Mesendoderm (in vitro differentiated cells): ENCODE measurements at regions not wholly inside any gene's neighbourhood (a gene's known extent, or its start where the extent isn't known, plus 50 kb on each side); places are given as distances from the start of the nearest gene placed in this dataset.
"Not testable (repeated sequence)": the region's sequence is repeated elsewhere in the genome, so short reads cannot be mapped to it uniquely, and the experiment has no call there.

Source experiments
- DNase-seq: peaks from one replicate; pipeline ENCODE4 v3.0.0; 2013
- H2AK5ac ChIP-seq: 2 replicates; pipeline ENCODE4 v1.6.1; 2013; ENCODE audit warnings: low read length, inconsistent platforms
- H2BK120ac ChIP-seq: 2 replicates; pipeline ENCODE4 v1.6.1; 2013; ENCODE audit warnings: low read depth, mild to moderate bottlenecking, low read length, moderate library complexity, mixed read lengths
- H2BK15ac ChIP-seq: replicated peaks from 2 replicates; pipeline ENCODE4 v1.6.1; 2013; ENCODE audit warnings: low read depth, mild to moderate bottlenecking, moderate library complexity
- H2BK5ac ChIP-seq: 2 replicates; pipeline ENCODE4 v1.6.1; 2013; ENCODE audit warnings: low read length, inconsistent platforms
- H3K18ac ChIP-seq: 2 replicates; pipeline ENCODE4 v1.6.1; 2013; ENCODE audit warnings: mild to moderate bottlenecking, low read length, mixed read lengths
- H3K23ac ChIP-seq: one replicate; pipeline ENCODE4 v1.6.1; 2013; ENCODE audit warnings: low read length
- H3K27ac ChIP-seq: 2 replicates; pipeline ENCODE4 v1.5.1; 2013; ENCODE audit warnings: low read depth, mild to moderate bottlenecking, inconsistent platforms, low read length, moderate library complexity
- H3K27me3 ChIP-seq: 2 replicates; pipeline ENCODE4 v1.6.1; 2013; ENCODE audit warnings: low read length, control low read depth, mild to moderate bottlenecking, inconsistent platforms; ENCODE audit not compliant: insufficient read depth, poor library complexity
- H3K36me3 ChIP-seq: 2 replicates; pipeline ENCODE4 v1.6.1; 2013; ENCODE audit warnings: low read length, inconsistent platforms; ENCODE audit not compliant: control insufficient read depth, insufficient read depth
- H3K4ac ChIP-seq: one replicate; pipeline ENCODE4 v1.6.1; 2013; ENCODE audit warnings: low read depth, mild to moderate bottlenecking, low read length, moderate library complexity
- H3K4me1 ChIP-seq: 2 replicates; pipeline ENCODE4 v1.6.1; 2013; ENCODE audit warnings: low read depth, low read length, inconsistent platforms; ENCODE audit not compliant: control insufficient read depth
- H3K4me2 ChIP-seq: 2 replicates; pipeline ENCODE4 v1.6.1; 2013; ENCODE audit warnings: low read length
- H3K4me3 ChIP-seq: 2 replicates; pipeline ENCODE4 v1.5.1; 2013; ENCODE audit warnings: mild to moderate bottlenecking, low read length
- H3K56ac ChIP-seq: one replicate; pipeline ENCODE4 v1.6.1; 2013; ENCODE audit warnings: low read length
- H3K79me1 ChIP-seq: 2 replicates; pipeline ENCODE4 v1.6.1; 2013; ENCODE audit warnings: low read length, inconsistent platforms
- H3K79me2 ChIP-seq: 2 replicates; pipeline ENCODE4 v1.6.1; 2013; ENCODE audit warnings: mild to moderate bottlenecking, low read length; ENCODE audit not compliant: control insufficient read depth, insufficient read depth
- H3K9ac ChIP-seq: 2 replicates; pipeline ENCODE4 v1.6.1; 2013; ENCODE audit warnings: low read length, inconsistent platforms
- H4K5ac ChIP-seq: one replicate; pipeline ENCODE4 v1.6.1; 2013; ENCODE audit warnings: low read length
- H4K8ac ChIP-seq: one replicate; pipeline ENCODE4 v1.6.1; 2013; ENCODE audit warnings: low read depth, mild to moderate bottlenecking, control low read depth, low read length, moderate library complexity
- WGBS: extraction: QIAGEN DNeasy Blood & Tissue Kit; methylation state at CpG from one replicate; pipeline ENCODE4 v1.1.7; 2013; ENCODE audit warnings: low lambda C conversion rate, missing lambda C conversion rate; ENCODE audit not compliant: insufficient coverage; ENCODE audit errors: extremely low coverage; 5-methylcytosine and 5-hydroxymethylcytosine counted together

- no peak overlapping the region for H2BK120ac ChIP-seq
- H3K23ac ChIP-seq = no peak overlapping the region
- no peaks in the 10 kb centered on the region for H3K79me1 ChIP-seq
- no peak overlapping the region for H4K5ac ChIP-seq
- no peak overlapping the region for H3K18ac ChIP-seq
- no peak overlapping the region for H2AK5ac ChIP-seq
- H4K8ac ChIP-seq = no peak overlapping the region
- no peaks in the 10 kb centered on the region for H3K79me2 ChIP-seq
- H3K56ac ChIP-seq = no peak overlapping the region
- no peak overlapping the region for H3K4me2 ChIP-seq
- no peak overlapping the region for H2BK5ac ChIP-seq
- H3K4me1 ChIP-seq = no peaks in the 10 kb centered on the region
- H2BK15ac ChIP-seq = no peak overlapping the region
- no peak overlapping the region for H3K4ac ChIP-seq
- H3K4me3 ChIP-seq = no peak overlapping the region
- H3K36me3 ChIP-seq = no peaks in the 10 kb centered on the region
- H3K27me3 ChIP-seq = no peaks in the 10 kb centered on the region
- no peak for DNase-seq
- no peak overlapping the region for H3K27ac ChIP-seq
- no CpG with 5 or more reads among the region's 2 CpGs for WGBS
- no peak overlapping the region for H3K9ac ChIP-seq
These were observed 1015.1 kb downstream of the RPA4 start for GRCh38 chrX:97898798-97899197.

GRCh38 chrX:97907791-97908190 is 1024.1 kb downstream of the RPA4 start:
- no peaks in the 10 kb centered on the region for H3K79me1 ChIP-seq
- H3K27ac ChIP-seq = no peak overlapping the region
- no peak overlapping the region for H4K5ac ChIP-seq
- no peak overlapping the region for H3K23ac ChIP-seq
- no peak overlapping the region for H2AK5ac ChIP-seq
- H3K4me2 ChIP-seq = no peak overlapping the region
- no peak overlapping the region for H3K4me3 ChIP-seq
- H3K4ac ChIP-seq = no peak overlapping the region
- no peaks in the 10 kb centered on the region for H3K27me3 ChIP-seq
- no CpG with 5 or more reads among the region's 1 CpG for WGBS
- no peaks in the 10 kb centered on the region for H3K79me2 ChIP-seq
- H3K56ac ChIP-seq = no peak overlapping the region
- DNase-seq = no peak
- no peaks in the 10 kb centered on the region for H3K4me1 ChIP-seq
- H2BK120ac ChIP-seq = no peak overlapping the region
- H2BK5ac ChIP-seq = no peak overlapping the region
- H3K18ac ChIP-seq = no peak overlapping the region
- H3K9ac ChIP-seq = no peak overlapping the region
- H2BK15ac ChIP-seq = no peak overlapping the region
- H3K36me3 ChIP-seq = no peaks in the 10 kb centered on the region
- H4K8ac ChIP-seq = no peak overlapping the region

- no peak for DNase-seq
- H4K8ac ChIP-seq = no peak overlapping the region
- H3K36me3 ChIP-seq = no peaks in the 10 kb centered on the region
- no peak overlapping the region for H4K5ac ChIP-seq
- H3K4me1 ChIP-seq = no peaks in the 10 kb centered on the region
- no peak overlapping the region for H3K4me3 ChIP-seq
- no peak overlapping the region for H2AK5ac ChIP-seq
- H3K4ac ChIP-seq = no peak overlapping the region
- H3K9ac ChIP-seq = no peak overlapping the region
- H3K27ac ChIP-seq = no peak overlapping the region
- H3K79me1 ChIP-seq = no peaks in the 10 kb centered on the region
- 100% methylated on average over 1 of the region's 3 CpGs for WGBS
- no peak overlapping the region for H3K4me2 ChIP-seq
- no peaks in the 10 kb centered on the region for H3K79me2 ChIP-seq
- no peak overlapping the region for H2BK120ac ChIP-seq
- H3K18ac ChIP-seq = no peak overlapping the region
- H3K23ac ChIP-seq = no peak overlapping the region
- no peaks in the 10 kb centered on the region for H3K27me3 ChIP-seq
- no peak overlapping the region for H2BK5ac ChIP-seq
- H3K56ac ChIP-seq = no peak overlapping the region
- H2BK15ac ChIP-seq = no peak overlapping the region
These were observed 1025.5 kb downstream of the RPA4 start for GRCh38 chrX:97909245-97909644.

- not testable (repeated sequence) for H3K56ac ChIP-seq, H3K79me2 ChIP-seq, H3K4me3 ChIP-seq, H2AK5ac ChIP-seq, H3K27me3 ChIP-seq, H2BK15ac ChIP-seq, H3K18ac ChIP-seq, H2BK120ac ChIP-seq, H3K4me1 ChIP-seq, H3K23ac ChIP-seq, H3K9ac ChIP-seq, H3K79me1 ChIP-seq, H3K4me2 ChIP-seq, H2BK5ac ChIP-seq, DNase-seq, H4K8ac ChIP-seq, H4K5ac ChIP-seq, H3K27ac ChIP-seq, H3K36me3 ChIP-seq, H3K4ac ChIP-seq
- WGBS = no CpG with 5 or more reads among the region's 10 CpGs
These were observed 1031.7 kb downstream of the RPA4 start for GRCh38 chrX:97915390-97915789.

GRCh38 chrX:97921223-97921622 is 1037.5 kb downstream of the RPA4 start:
- not testable (repeated sequence) for H3K18ac ChIP-seq, H3K9ac ChIP-seq, H3K4me2 ChIP-seq, H4K8ac ChIP-seq, H3K27ac ChIP-seq, H3K79me1 ChIP-seq, H3K56ac ChIP-seq, H4K5ac ChIP-seq, H3K4me3 ChIP-seq, H3K36me3 ChIP-seq, H2AK5ac ChIP-seq, H3K4me1 ChIP-seq, H2BK15ac ChIP-seq, H3K79me2 ChIP-seq, H2BK120ac ChIP-seq, H3K4ac ChIP-seq, DNase-seq, H2BK5ac ChIP-seq, H3K27me3 ChIP-seq, H3K23ac ChIP-seq
- no CpG with 5 or more reads among the region's 8 CpGs for WGBS

GRCh38 chrX:97931586-97931985 is 1047.9 kb downstream of the RPA4 start:
- Histone ChIP-seq H2BK15ac (no peak overlapping the region), H3K27ac (no peak overlapping the region), H2BK5ac (no peak overlapping the region), H2BK120ac (no peak overlapping the region), H3K4me2 (no peak overlapping the region), H3K79me1 (no peaks in the 10 kb centered on the region), H4K8ac (no peak overlapping the region), H2AK5ac (no peak overlapping the region), H3K4ac (no peak overlapping the region), H3K4me1 (no peaks in the 10 kb centered on the region), H3K56ac (no peak overlapping the region), H3K9ac (no peak overlapping the region), H3K23ac (no peak overlapping the region), H3K79me2 (no peaks in the 10 kb centered on the region), H3K27me3 (no peaks in the 10 kb centered on the region), H3K18ac (no peak overlapping the region), H4K5ac (no peak overlapping the region), H3K4me3 (no peak overlapping the region), H3K36me3 (no peaks in the 10 kb centered on the region)
- DNase-seq = no peak
- WGBS = no CpG with 5 or more reads among the region's 2 CpGs
